ENCODE measurements at regions not wholly inside any gene's neighbourhood (a gene's known extent, or its start where the extent isn't known, plus 50 kb on each side); places are given as distances from the start of the nearest gene placed in this dataset.

DNA sequence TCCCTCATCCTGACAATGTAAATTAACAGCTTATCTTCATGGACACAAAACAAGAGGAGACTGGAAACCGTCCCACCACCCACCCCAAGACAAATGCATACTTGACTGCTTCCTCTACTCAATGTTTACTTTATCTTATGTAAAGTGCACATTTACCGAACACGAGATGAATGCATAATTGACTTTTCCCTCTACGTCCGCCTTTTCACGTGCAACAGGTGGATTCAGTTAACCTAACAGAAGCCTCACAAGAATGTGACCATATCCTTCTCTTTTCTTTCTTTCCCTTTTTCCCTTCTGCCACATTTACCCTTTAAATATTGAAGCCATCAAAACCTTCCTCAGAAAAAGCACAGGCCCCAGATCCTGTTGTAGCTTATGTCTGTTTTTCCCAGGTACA is 468.0 kb downstream of the UQCRFS1 start:
- Histone ChIP-seq H3K27me3 (peaks cover 2% of the 10 kb centered on the region), H3K4me3 (no peak overlapping the region), H3K9me3 (no peaks in the 10 kb centered on the region), H3K4me1 (ENCODE audit: insufficient read depth) (no peaks in the 10 kb centered on the region), H3K36me3 (no peaks in the 10 kb centered on the region), H3K27ac (no peak overlapping the region)
- TF ChIP-seq POLR2A (IDR thresholded peaks at IDR 0.05): no peak
- TF ChIP-seq EP300 (IDR thresholded peaks at IDR 0.05): no peak
- TF ChIP-seq, protein P1, sequence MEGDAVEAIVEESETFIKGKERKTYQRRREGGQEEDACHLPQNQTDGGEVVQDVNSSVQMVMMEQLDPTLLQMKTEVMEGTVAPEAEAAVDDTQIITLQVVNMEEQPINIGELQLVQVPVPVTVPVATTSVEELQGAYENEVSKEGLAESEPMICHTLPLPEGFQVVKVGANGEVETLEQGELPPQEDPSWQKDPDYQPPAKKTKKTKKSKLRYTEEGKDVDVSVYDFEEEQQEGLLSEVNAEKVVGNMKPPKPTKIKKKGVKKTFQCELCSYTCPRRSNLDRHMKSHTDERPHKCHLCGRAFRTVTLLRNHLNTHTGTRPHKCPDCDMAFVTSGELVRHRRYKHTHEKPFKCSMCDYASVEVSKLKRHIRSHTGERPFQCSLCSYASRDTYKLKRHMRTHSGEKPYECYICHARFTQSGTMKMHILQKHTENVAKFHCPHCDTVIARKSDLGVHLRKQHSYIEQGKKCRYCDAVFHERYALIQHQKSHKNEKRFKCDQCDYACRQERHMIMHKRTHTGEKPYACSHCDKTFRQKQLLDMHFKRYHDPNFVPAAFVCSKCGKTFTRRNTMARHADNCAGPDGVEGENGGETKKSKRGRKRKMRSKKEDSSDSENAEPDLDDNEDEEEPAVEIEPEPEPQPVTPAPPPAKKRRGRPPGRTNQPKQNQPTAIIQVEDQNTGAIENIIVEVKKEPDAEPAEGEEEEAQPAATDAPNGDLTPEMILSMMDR (IDR thresholded peaks at IDR 0.05): no peak
- intact Hi-C loops (cut with DNase I): no loop called here
- no peak for DNase-seq
- WGBS, 3 donors: 31 to 48% (median 41%) methylated on average over 6 of the region's 6 CpGs

- no peak for TF ChIP-seq POLR2A (IDR thresholded peaks at IDR 0.05)
- TF ChIP-seq, protein P1 (IDR thresholded peaks at IDR 0.05): no peak
- no peak for TF ChIP-seq EP300 (IDR thresholded peaks at IDR 0.05)
- H3K4me1 ChIP-seq (ENCODE audit: insufficient read depth): no peaks in the 10 kb centered on the region
- H3K4me3 ChIP-seq: no peak overlapping the region
- no peaks in the 10 kb centered on the region for H3K36me3 ChIP-seq
- H3K27ac ChIP-seq: no peak overlapping the region
- intact Hi-C loops (cut with DNase I): no loop called here
- no peaks in the 10 kb centered on the region for H3K9me3 ChIP-seq
- peaks cover 2% of the 10 kb centered on the region for H3K27me3 ChIP-seq
- DNase-seq: no peak
Measured at GRCh38 chr19:28744014-28744413, 468.9 kb downstream of the UQCRFS1 start.

DNA sequence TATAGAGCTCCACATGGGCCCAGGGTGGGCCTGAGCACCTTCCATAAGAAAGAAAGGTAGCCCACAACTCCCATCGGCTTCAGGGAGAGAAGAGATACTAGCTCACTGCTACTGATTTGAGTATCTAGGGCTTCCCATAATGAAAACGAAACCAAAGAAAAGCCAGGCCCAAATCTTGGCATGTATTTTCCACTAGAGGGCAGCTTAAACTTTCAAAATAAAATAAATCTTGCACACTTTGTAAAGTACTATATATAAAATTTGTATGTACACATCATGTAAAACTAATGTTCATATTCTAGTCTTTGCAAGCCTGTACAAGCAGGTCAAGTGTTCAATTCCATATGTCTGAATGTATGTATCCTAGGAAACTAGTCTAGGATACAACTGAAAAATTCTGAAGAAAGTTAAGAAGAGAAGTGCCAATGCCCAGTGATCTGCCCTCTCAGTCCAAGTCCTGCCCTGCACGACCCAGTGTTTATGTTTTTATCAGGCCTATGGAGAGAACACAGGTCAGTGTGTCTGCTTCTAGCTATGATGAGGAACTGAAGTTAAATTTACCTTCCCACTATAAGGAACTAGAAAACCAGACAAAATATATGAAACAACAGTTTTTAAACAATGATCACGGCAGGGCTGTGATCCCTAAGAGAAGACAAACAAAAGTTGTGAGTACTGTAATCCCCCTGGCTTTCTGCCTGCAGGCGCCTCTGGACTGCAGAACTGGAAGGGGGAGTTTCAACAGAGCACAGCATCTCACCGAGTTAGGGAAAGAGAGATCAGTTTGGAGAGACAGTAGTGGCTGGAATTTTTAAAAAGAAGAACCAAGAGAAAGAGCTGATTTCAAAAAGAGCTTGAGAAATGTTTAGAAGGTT is 475.7 kb downstream of the UQCRFS1 start:
- intact Hi-C loops (cut with DNase I): loop anchor here in 3 of 4 donors (2.0 to 10.0 kb wide), 3 partner anchors 138 to 142 kb away; no protein-coding TSS in a partner anchor

DNA sequence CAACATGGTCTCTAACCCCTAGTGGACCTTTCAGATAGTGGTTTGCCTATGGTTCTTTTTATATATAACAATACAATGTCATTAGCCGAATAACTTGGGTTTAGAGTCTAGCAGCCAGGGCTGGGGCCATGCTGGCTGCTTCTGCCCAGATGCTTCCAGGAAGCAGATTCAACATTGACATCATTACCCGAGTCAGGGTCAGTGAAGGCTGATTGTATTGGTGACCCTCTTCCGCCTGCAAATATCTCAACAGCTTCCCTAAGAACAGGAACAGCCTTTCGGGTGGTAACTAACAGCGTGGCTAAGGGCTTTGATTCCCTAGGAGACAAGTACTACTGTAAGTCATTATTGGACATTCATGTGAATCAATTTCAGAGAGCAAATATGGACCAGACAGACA is 476.4 kb downstream of the UQCRFS1 start:
- Histone ChIP-seq H3K9me3 (no peaks in the 10 kb centered on the region), H3K27me3 (no peaks in the 10 kb centered on the region), H3K27ac (peak overlapping the region in 1 of 2 donors; percentile 46), H3K36me3 (no peaks in the 10 kb centered on the region), H3K4me1 (ENCODE audit: insufficient read depth) (no peaks in the 10 kb centered on the region), H3K4me3 (no peak overlapping the region)
- TF ChIP-seq, protein P1 (IDR thresholded peaks at IDR 0.05): no peak
- TF ChIP-seq POLR2A (IDR thresholded peaks at IDR 0.05) (no peak), EP300 (IDR thresholded peaks at IDR 0.05) (no peak)
- WGBS, 3 donors: 81 to 85% (median 85%) methylated on average over 5 of the region's 5 CpGs
- intact Hi-C loops (cut with DNase I): loop anchor here in 3 of 4 donors (2.0 to 10.0 kb wide), 3 partner anchors 138 to 142 kb away; no protein-coding TSS in a partner anchor
- no peak for DNase-seq

More for the DNA sequence above, 475.7 kb downstream of the UQCRFS1 start:
- Histone ChIP-seq H3K4me3 (no peak overlapping the region), H3K4me1 (ENCODE audit: insufficient read depth) (no peaks in the 10 kb centered on the region), H3K36me3 (no peaks in the 10 kb centered on the region), H3K27me3 (no peaks in the 10 kb centered on the region), H3K9me3 (no peaks in the 10 kb centered on the region), H3K27ac (peak overlapping the region in 1 of 2 donors; percentile 46)
- DNase-seq: peak in 3 of 5 donors; percentile 18 to 43 (median 28)
- WGBS, 3 donors: 4 to 9% (median 6%) methylated on average over 6 of the region's 6 CpGs
- no peak for TF ChIP-seq POLR2A (IDR thresholded peaks at IDR 0.05)
- TF ChIP-seq, protein P1 (IDR thresholded peaks at IDR 0.05): peak; percentile 32 to 45 (median 32)
